ENCODE measurements at regions not wholly inside any gene's neighbourhood (a gene's known extent, or its start where the extent isn't known, plus 50 kb on each side); places are given as distances from the start of the nearest gene placed in this dataset.
"Not testable (repeated sequence)": the region's sequence is repeated elsewhere in the genome, so short reads cannot be mapped to it uniquely, and the experiment has no call there.

DNA sequence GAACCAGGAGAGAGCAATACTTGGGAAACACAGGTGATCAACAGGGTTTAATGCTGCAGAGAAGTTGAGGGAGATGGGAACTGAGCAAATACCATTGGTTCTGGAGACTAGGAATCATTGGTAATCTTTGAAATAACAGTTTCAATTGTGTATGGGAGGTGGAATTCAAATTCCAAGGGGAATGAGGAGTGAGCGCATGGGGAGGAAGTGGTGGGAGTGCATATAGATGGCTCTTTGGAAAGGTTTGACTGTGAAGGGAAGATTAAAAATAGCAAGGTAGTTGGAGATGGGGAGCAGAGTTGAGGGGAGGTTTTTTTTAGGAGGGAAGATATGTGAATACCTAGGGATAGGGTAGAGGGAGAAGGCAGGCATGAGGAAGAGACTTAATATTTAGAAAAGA lies 51.1 kb upstream of the ROPN1 start:
- DNase-seq (ENCODE audit: low read depth) = no peak

DNA sequence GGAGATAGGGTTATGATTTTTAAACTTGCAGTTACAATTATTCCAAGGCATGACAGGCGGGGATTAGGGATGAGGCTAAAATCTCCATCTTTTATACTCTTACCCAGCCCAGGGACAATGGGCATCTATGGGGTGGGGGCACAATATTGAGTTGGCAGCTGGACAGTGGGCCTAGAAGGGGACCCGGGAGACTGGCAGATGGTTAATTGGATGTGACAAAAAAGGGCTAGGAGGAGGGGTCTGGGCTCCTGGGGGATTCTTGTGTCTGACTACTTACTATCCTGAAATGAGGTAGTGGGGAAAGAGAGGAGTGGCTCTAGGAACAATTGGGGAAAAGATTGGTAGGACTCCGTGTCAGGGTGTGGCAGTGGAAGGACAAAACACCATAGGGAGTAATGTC lies 53.0 kb upstream of the ROPN1 start:
- no peak for DNase-seq (ENCODE audit: low read depth)

DNA sequence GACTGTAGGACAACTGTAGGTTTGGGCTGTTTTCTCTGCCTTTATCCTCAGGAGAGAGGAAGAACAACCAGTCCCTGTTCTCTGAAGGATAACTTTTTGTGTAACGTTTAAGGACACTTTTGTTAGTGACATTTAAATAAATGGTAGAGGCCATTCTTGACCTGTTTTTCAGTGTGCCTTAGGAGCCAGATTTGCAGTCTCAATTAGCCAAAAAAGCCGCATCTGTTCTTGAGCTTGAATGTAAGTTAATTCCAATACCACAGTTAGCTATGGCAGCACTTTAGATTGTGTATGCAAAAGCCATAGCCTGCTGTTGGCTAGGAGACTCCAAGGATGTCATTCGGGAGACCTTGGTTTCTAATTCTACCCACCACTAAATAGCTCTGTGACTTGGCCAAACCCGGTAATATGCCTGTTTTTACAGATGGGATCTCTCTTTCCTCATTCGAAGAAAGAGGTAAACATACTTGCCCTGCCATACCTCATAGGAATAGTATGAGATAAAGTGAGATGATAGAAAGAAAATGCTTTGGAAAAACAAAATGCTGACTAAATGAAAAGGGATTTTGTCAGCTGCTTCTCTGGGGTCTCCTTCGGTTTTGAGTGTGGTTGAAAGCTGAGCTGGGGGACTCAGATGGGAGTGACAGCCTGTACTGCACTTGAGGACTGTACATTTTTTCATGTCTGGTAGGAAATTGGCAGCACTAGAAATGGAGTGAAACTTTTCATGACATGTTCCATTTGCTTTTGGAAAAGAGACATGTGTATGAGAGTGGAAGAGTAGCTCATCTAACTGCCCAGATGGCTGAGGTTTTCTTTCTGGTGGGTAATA lies 57.3 kb upstream of the ROPN1 start:
- no peak for DNase-seq (ENCODE audit: low read depth)

DNA sequence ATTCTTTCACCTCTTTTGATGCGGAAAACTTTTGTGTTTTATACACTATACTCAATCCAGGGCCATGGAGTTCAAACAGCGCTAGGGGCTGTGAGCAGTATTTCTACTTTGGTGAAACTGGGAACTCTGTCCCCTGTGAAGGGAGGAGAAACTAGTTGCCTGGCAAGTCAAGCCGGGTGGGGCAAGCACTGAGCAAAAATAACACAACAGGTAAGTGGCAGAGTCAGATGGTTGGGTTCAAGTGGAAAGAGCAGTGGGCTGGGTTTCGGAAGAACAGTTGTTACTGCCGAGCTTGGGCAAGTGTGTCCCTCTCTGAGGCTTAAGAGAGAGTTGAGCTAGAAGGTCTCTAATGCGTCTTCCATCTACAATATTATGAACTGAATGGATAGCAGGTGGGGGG lies 59.7 kb upstream of the ROPN1 start:
- DNase-seq (ENCODE audit: low read depth) = no peak

DNA sequence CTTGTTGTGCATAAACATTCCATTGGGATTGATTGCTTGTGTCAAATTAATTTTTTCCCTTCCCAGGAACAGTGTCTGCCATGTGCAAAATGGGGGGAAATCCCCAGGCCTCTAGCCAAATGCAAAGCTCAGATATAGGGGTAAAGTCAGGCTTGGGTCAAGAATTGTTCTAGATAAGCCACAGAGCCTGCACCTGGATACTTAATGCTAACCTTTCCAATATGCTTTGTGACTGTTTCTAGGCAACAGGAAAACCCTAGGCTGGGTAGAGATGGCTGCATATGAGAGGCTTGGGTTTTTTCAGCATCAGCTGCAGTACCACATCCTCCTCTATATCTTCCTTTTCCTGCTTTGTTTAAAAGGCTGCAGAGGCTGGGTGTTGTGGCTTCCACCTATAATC lies 61.9 kb upstream of the ROPN1 start:
- no peak for DNase-seq (ENCODE audit: low read depth)

DNA sequence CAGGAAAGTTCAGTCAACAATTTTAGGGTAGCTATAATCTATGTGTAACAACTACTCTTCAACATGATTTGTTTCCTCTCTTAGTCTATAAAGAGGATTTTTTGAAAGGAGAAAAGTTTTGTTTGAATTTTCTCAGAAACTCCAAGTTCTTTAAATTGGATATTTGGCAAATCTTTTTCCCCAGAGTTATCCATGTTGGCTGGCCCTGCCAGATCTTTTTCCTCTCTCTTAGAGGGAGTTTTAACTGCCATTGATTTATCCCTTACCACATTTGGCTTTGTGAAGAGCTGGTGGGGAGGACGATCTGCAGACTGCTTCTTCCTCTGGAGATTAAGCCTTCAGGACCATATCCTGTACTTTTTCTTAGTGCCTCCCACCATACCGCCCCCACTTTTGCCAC lies 64.9 kb upstream of the ROPN1 start:
- no peak for DNase-seq (ENCODE audit: low read depth)

DNA sequence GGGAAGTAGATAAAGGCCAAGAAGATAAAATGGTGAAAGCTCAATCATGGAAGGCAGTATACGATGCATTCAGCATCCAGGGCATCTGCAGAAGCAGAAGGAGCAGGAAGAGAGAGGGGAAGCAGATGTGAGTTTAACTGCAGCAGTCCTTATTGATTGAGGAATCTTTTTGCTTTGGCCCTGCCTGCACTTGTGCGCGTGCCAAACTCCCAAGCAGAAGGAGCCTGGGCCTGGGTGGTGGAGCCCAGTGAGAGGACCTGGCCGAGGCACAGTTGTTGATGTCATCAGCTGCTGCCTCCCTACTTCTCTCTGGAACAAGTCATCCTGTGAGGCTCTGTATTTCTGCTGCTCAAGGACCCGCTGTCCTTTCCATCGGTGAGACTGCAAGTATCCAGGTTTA lies 65.5 kb upstream of the ROPN1 start:
- no peak for DNase-seq (ENCODE audit: low read depth)

DNA sequence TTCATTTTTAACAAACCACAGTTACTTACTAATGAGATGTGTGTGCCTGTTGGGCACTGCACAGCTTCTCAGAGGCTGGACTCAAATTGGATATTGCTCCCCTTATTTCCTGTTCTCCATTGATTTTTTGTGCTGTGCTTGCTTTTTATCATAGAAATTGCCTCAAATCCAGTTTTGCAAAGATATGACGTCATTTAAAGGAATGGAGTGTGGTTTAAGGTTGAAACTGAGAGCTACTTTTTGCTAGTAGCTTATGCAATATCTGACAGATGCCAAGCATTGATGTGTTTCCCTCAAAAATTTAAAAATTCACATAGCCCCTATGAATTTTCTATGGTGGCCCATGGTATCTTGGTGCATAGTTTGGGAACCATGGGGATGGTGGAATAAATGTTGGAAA lies 67.7 kb upstream of the ROPN1 start:
- no peak for DNase-seq (ENCODE audit: low read depth)

DNA sequence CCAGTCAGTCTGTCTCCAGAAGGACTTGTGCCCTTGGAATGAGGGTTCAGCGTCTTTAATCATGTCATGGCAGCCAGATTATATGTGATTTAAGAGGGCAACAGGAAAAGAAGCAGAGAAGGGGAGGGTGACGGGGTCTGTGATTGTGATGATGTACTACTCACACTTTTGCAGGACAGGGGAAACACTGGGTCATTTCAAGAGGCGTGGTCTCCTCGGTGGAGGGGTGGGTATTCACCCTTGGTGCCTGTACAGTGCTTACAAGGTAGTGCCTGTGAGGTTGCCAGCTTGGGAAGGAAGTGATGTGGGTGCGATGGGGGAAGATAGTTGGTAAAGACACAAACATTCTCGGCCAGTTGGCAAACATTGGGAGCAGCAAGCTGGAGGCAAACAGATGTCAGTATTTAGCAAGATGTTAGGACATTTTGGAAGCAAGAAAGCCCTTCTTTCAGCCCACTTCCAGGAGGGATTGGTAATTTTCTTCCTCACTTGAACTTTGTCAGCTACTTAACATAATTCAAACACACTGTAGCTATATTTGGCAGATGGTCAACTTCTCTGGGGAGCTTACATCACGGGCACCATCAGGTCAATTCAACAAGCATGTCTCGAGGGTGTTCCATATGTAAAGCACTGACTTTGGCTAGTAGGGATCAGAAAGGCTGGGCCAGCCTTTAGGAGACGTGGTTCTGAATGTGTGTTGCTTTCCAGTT lies 71.4 kb upstream of the ROPN1 start:
- DNase-seq (ENCODE audit: low read depth) = no peak

DNA sequence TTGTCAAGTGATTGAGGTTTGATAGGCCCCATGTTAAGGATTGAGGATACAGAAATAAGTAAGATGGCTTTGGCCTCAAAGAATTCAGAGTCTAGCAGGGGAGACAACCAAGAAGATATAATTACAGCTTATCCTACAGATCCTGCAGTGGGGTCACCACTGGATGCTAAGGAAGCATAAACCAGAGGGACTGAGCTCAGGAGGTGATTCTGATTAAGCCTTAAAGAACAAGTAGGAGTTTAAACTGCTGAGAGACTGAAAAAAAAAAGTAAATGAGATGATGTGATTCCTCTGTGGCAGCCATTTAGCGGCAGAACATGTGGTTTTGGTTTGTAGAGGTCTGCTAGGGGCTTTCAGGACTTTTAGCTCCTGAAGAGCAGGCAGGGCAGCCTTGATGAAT lies 72.1 kb upstream of the ROPN1 start:
- no peak for DNase-seq (ENCODE audit: low read depth)

DNA sequence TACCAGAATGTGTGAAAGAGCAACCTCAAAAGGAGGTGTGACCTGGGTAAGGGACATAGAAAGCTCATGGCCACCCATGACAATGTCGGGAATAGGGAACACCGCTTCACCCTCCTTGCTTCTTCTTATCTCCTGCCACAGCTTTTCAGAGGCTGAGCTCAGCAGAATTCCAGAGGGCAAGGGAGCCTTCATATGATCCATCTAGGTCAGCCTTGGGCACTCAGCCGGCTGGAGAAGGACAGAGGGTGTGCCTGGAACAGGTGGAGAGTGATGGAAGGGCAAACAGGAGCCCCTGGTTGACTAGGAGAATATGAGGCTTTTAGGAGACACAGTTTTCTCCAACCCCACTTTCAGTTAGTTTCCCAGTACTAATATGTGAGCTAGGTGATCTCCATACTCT lies 74.6 kb upstream of the ROPN1 start:
- DNase-seq (ENCODE audit: low read depth) = not testable (repeated sequence)

DNA sequence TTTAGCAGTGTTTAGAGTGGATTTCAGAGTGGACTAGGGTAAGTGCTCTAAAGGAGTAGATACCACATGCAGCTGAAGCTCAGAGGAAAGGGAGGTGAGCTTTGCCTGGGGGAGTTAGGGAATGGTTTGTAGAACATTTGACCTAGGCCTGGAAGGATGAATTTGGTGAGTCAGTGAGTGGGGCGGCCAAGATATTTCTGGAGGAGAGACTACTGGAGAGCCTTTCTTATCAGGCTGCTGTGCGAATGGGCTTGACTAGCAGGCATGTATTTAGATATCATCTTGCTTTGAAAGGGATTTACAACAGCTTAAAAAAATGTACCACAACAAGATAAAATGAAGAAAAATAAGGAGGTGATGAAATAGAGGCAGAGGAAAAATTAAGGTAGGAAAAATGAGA lies 77.8 kb upstream of the ROPN1 start:
- DNase-seq (ENCODE audit: low read depth) = not testable (repeated sequence)

DNA sequence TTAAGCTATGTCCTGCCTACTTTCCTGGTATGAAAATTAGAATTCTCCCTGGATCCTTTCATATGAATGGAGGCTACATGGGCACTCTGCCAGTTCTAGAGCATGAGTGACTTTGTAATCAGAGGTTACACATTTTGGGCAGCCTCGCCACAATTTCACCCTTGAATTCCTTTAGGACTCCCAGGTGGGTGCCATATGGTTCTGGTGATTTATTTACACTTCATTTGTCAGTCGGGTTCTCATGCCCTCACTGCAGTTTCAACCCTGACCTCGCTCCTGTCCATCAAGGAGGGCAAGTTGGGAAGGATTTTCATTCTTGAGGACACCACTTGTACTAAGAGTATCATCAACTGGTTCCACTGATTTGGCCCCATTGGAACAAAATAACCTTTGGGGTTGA lies 83.2 kb upstream of the ROPN1 start:
- DNase-seq (ENCODE audit: low read depth) = not testable (repeated sequence)

DNA sequence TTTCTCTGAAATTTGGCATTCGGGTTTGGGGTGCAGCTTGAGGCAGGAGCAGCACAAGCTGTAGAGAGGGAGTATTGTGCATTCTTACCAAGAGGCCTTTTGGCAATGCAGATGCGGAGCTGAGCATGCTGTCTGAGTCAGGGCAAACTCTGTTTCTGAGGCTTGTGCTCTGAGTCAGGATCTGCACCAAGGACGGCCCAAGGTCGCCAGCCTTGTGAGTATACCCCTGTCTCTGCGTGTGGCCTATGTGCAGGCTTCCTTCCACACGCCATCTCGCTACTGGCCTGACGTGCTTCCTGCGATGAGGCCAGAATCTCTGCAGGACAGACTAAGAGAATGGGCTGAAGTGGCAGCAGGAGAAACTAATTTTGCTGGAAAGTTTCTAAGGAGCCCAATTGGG lies 83.8 kb upstream of the ROPN1 start:
- no peak for DNase-seq (ENCODE audit: low read depth)

DNA sequence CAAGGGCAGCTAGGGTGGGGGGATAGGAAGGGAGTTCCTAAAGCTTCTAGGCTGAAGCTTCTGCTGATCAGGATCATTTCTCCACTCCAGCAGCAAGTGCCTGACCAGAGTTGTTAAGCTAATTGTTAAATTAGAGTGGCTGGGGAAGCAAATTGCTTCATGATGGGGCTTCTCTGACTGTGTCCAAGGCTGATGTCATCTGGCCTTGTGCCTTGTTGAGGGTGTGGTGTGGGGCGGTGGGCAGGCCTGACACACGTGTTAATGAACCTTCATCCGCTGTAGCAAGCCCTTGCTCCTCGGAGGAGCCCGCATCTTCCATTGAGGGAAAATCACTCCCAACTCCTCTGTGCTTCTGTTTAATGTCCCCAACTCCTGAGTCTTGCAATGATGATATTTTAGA lies 84.3 kb upstream of the ROPN1 start:
- DNase-seq (ENCODE audit: low read depth) = no peak

DNA sequence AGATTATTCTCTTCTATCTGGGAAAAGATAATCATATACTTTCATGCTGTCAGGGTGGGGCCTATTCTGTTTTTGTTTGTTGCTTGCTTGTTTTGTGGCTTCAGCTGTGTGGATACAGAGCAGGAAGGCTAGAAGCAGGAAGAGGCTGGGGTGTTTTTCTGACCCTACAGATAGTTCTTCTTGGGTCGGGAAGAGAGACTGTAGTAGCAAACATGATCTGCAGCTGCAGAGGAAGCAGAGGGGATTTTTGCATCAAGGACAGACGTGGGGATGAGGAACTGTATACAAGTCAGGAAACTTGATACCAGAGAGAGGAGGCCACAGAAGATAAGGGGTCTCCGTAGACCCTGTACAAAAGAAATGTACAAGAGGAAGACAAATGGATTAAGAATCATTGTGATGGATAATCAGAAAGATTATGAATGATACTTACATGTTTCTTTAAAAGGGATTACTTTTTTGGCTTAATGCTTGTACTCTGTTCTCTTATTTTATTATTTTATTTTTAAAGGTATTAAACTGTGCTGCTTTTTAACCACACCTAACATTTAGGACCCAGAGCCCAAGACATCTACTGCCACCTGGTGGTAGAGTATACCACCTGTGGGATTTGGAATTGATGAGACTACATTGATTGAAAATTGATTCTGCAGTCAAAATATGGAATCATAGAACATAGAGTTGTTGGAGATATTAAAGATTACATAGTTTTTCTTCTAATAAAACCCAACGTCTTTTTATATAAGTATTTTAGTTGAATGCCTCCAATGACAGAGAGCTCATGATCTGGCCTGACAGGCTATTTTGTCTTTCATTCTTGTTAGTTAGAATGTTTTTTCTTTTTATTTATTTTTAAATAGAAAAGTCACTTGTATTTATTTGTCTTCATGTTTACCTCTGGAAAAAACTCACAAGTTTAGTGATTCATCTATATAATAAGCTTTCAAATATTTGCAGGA lies 87.3 kb upstream of the ROPN1 start:
- no peak for DNase-seq (ENCODE audit: low read depth)

DNA sequence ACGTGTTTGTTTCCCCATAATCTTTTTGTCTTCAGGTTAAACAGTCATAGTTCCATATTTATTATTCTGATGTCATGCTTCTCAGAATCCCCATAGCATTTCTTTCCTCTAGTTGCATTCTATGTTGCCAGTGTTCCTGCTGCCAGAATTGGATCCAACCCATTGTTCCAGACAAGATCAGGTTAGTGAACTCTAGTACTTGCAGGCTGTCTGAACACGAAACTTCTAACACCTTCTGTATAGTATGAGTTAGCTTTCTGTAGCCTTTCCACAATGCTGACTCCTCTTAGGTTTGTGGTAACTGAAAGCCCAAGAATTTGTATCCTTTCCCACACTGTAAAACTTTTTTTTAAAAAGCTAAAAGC lies 88.0 kb upstream of the ROPN1 start:
- DNase-seq (ENCODE audit: low read depth) = no peak

DNA sequence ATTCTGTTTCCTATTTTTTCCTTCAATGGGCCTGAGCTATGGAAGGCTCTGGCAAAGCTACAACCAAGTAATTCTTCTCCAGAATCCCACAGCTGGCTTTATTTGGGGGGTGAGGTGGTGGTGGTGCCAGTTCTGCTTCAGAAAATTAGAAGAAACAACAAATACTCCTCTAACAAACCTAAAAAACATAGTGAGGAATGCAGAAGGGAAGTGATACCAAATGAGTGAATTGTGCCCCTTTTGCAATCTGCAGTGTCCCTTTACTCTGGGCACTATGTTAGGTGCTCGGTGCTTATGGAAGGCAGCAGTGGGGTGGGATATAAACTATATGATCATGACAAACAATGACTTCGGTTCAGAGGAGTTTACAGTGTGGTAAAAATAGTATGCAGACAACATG lies 90.4 kb upstream of the ROPN1 start:
- no peak for DNase-seq (ENCODE audit: low read depth)

DNA sequence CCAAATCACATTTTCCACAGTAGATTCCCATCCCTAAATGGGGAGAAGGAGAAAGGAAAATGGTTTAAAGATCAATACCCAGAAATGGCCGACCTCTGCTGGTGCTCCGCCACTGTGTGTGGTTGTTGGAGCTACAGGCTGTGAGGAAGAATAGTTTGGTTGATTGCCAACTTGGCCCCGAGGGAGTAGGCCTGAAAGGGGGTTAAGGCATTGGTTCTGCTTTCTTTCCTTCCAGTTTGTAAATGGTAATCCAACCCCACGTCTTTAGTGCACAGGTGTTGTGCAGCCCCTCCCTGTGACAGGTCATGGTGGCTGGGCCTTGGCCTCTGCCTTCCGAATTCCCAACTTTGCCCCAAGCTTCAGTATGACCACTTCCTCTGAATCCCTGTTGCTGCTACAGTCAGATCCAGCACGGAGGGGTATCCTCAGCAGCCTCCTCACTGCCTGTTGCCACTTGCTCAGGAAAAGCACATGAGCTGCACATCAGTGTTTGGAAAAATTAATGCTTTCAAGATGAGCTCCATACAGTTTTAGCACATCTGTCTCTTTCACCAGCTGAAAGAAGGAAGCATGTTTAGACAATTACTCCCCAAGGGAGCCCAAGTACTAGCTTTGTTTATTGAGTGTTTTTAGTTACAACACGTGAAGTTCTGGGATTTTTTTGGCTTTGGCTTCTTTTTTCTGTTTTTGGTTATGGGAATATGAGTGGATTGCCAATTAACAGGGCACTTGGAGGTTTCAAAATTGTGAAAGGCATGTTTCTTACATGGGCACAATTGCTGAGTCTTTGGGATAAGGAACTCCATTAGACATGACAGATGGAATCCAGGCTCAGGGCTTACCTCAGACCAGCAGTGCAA lies 92.3 kb upstream of the ROPN1 start:
- no peak for DNase-seq (ENCODE audit: low read depth)

DNA sequence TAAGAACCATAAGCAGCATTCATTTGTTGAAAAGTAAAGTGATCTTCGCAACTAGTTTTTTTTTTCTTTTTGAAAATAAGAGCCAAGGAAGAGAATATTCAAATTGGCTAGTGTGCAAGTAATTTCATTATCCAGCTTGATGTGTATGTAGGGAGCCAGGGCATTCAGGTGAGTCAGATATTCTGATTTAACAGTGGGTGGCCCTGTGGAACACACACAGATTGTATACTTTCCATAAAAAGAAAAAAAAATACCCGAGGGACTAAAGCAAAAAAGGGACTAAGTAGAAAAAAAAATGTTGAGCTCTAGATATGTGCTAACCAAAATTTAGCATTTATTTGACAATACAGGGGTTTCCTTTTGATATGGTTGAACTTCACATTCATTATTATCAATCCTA lies 96.9 kb upstream of the ROPN1 start:
- DNase-seq (ENCODE audit: low read depth) = no peak

DNA sequence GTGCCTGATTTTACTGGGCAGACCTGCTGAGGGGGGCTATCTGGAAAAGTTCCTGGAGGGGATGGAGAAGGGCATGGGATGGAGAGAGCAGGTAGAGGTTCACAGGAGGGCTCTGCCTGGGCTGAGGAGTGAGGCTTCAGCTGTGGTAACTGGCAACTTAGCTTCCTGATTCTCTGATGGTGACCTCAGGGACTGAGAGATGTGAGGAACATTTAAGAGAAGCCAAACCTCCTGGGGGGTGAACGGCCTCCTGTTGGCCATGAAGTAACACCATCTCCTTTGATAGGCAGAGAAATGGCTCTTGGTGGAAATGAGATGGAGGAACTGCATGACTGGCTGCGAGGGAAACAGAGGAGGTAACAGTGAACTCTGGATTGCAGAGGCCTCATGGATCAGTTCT lies 97.3 kb upstream of the ROPN1 start:
- DNase-seq (ENCODE audit: low read depth) = no peak

DNA sequence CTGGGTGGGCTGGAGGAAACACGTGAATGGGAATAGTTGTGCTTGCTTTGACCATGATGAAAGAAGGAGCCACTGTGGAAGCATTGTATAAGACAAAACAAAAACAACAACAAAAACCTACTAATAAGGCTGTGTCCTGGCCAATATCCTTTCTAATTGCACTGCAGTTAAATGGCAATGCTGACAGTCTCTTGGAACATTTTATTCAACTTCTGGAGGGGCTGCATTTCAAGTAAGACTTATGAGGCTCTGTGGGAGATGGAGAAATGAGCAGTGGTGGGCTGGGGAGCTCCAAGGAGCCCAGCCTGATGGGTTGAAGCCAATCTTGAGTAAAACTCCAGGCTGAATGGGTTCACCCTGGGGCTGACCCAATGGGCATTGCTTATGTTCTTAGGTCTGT lies 99.8 kb upstream of the ROPN1 start:
- no peak for DNase-seq (ENCODE audit: low read depth)
